ENCODE measurements at regions not wholly inside any gene's neighbourhood (a gene's known extent, or its start where the extent isn't known, plus 50 kb on each side); places are given as distances from the start of the nearest gene placed in this dataset.

GRCh38 chr21:27192281-27192949 lies 225.5 kb upstream of the ADAMTS5 start:
- no peak overlapping the region for H3K9ac ChIP-seq (ENCODE audit: low read depth, low read length, poor library complexity, severe bottlenecking)
- no peaks in the 10 kb centered on the region for H3F3A ChIP-seq (ENCODE audit: low read depth)
- H3K9me3 ChIP-seq (ENCODE audit: insufficient read depth, low read depth, low read length), result no peaks in the 10 kb centered on the region; the same call in 1 of the 2 replicates
- H2AFZ ChIP-seq (ENCODE audit: low read length), result no peak overlapping the region
- H3K4me1 ChIP-seq (ENCODE audit: insufficient read depth, low read length, poor library complexity, severe bottlenecking), result no peaks in the 10 kb centered on the region
- no peaks in the 10 kb centered on the region for H4K20me1 ChIP-seq (ENCODE audit: insufficient read depth, low read length, poor library complexity, severe bottlenecking)
- H3K27me3 ChIP-seq (ENCODE audit: insufficient read depth, low read length, poor library complexity, severe bottlenecking), result no peaks in the 10 kb centered on the region
- no peak overlapping the region for H3K4me3 ChIP-seq (ENCODE audit: low read length, poor library complexity, severe bottlenecking)
- no peak overlapping the region for H3K4me2 ChIP-seq (ENCODE audit: low read depth, low read length, poor library complexity, severe bottlenecking)
- no peaks in the 10 kb centered on the region for H3K9me2 ChIP-seq (replicated peaks; ENCODE audit: low read depth, low read length)
- no peaks in the 10 kb centered on the region for H3K79me2 ChIP-seq (ENCODE audit: insufficient read depth, low read length)
- no peaks in the 10 kb centered on the region for H3K36me3 ChIP-seq (ENCODE audit: insufficient read depth, low read length)
- TF ChIP-seq CTCF (conservative IDR thresholded peaks at IDR 0.05; ENCODE audit: low read length) (no peak), EZH2phosphoT487 (IDR thresholded peaks at IDR 0.05; ENCODE audit: borderline replicate concordance) (no peak)

- Histone ChIP-seq H3K4me3 (ENCODE audit: low read length, poor library complexity, severe bottlenecking) (no peak overlapping the region), H3K27me3 (ENCODE audit: insufficient read depth, low read length, poor library complexity, severe bottlenecking) (no peaks in the 10 kb centered on the region), H2AFZ (ENCODE audit: low read length) (no peak overlapping the region), H3F3A (ENCODE audit: low read depth) (no peaks in the 10 kb centered on the region), H3K36me3 (ENCODE audit: insufficient read depth, low read length) (no peaks in the 10 kb centered on the region), H4K20me1 (ENCODE audit: insufficient read depth, low read length, poor library complexity, severe bottlenecking) (no peaks in the 10 kb centered on the region), H3K9me2 (replicated peaks; ENCODE audit: low read depth, low read length) (no peaks in the 10 kb centered on the region), H3K79me2 (ENCODE audit: insufficient read depth, low read length) (no peaks in the 10 kb centered on the region), H3K4me2 (ENCODE audit: low read depth, low read length, poor library complexity, severe bottlenecking) (no peak overlapping the region), H3K4me1 (ENCODE audit: insufficient read depth, low read length, poor library complexity, severe bottlenecking) (no peaks in the 10 kb centered on the region), H3K9me3 (ENCODE audit: insufficient read depth, low read depth, low read length) (no peaks in the 10 kb centered on the region; the same call in 1 of the 2 replicates), H3K9ac (ENCODE audit: low read depth, low read length, poor library complexity, severe bottlenecking) (no peak overlapping the region)
- no peak for TF ChIP-seq EZH2phosphoT487 (IDR thresholded peaks at IDR 0.05; ENCODE audit: borderline replicate concordance)
- TF ChIP-seq CTCF (conservative IDR thresholded peaks at IDR 0.05; ENCODE audit: low read length), result no peak
Observed at GRCh38 chr21:27190601-27191000, 223.7 kb upstream of the ADAMTS5 start.

- no peaks in the 10 kb centered on the region for H3K4me1 ChIP-seq (ENCODE audit: insufficient read depth, low read length, poor library complexity, severe bottlenecking)
- no peaks in the 10 kb centered on the region for H3K36me3 ChIP-seq (ENCODE audit: insufficient read depth, low read length)
- no peak for TF ChIP-seq EZH2phosphoT487 (IDR thresholded peaks at IDR 0.05; ENCODE audit: borderline replicate concordance)
- TF ChIP-seq CTCF (conservative IDR thresholded peaks at IDR 0.05; ENCODE audit: low read length), result no peak
- H3K9me2 ChIP-seq (replicated peaks; ENCODE audit: low read depth, low read length), result no peaks in the 10 kb centered on the region
- no peaks in the 10 kb centered on the region for H3F3A ChIP-seq (ENCODE audit: low read depth)
- no peaks in the 10 kb centered on the region for H3K79me2 ChIP-seq (ENCODE audit: insufficient read depth, low read length)
- H3K9ac ChIP-seq (ENCODE audit: low read depth, low read length, poor library complexity, severe bottlenecking), result no peak overlapping the region
- no peak overlapping the region for H2AFZ ChIP-seq (ENCODE audit: low read length)
- no peak overlapping the region for H3K4me3 ChIP-seq (ENCODE audit: low read length, poor library complexity, severe bottlenecking)
- no peaks in the 10 kb centered on the region for H4K20me1 ChIP-seq (ENCODE audit: insufficient read depth, low read length, poor library complexity, severe bottlenecking)
- no peak overlapping the region for H3K4me2 ChIP-seq (ENCODE audit: low read depth, low read length, poor library complexity, severe bottlenecking)
- no peaks in the 10 kb centered on the region; the same call in 1 of the 2 replicates for H3K9me3 ChIP-seq (ENCODE audit: insufficient read depth, low read depth, low read length)
- H3K27me3 ChIP-seq (ENCODE audit: insufficient read depth, low read length, poor library complexity, severe bottlenecking), result no peaks in the 10 kb centered on the region
Observed at GRCh38 chr21:27189870-27190269, 223.0 kb upstream of the ADAMTS5 start.

Measured in Loucy (cell line).